D721Med (cell line): ENCODE measurements at regions not wholly inside any gene's neighbourhood (a gene's known extent, or its start where the extent isn't known, plus 50 kb on each side); places are given as distances from the start of the nearest gene placed in this dataset.

Experiments
- DNase-seq: peaks from one replicate; pipeline ENCODE4 v3.0.0; 2011; ENCODE audit warnings: low spot score; ENCODE audit not compliant: insufficient read length
- FAIRE-seq: peaks from 2 replicates; lab custom pipeline; 2011; peaks lifted over from hg19 to GRCh38; lab: Jason Lieb, UNC
- CTCF ChIP-seq: IDR thresholded peaks from 2 replicates; pipeline ENCODE4 v1.5.1; 2012; ENCODE audit warnings: mild to moderate bottlenecking, control low read depth; ENCODE audit not compliant: insufficient read depth; ENCODE audit errors: missing control alignments

- no peak for FAIRE-seq
- TF ChIP-seq CTCF, result no peak
These were observed 749.0 kb upstream of the ZEB2 start for GRCh38 chr2:145268931-145269330.

GRCh38 chr2:145267451-145267850 lies 747.5 kb upstream of the ZEB2 start:
- DNase-seq (no peak), FAIRE-seq (no peak)
- TF ChIP-seq CTCF, result no peak

More at GRCh38 chr2:145268931-145269330, 749.0 kb upstream of the ZEB2 start:
- no peak for DNase-seq

GRCh38 chr2:145265244-145265643 lies 745.3 kb upstream of the ZEB2 start:
- DNase-seq (no peak), FAIRE-seq (no peak)
- TF ChIP-seq CTCF, result no peak

GRCh38 chr2:145260674-145261073 lies 740.8 kb upstream of the ZEB2 start:
- no peak for DNase-seq
- TF ChIP-seq CTCF, result no peak
- no peak for FAIRE-seq

- no peak for TF ChIP-seq CTCF
- no peak for DNase-seq
- no peak for FAIRE-seq
These were observed 740.2 kb upstream of the ZEB2 start for GRCh38 chr2:145260081-145260480.

- no peak for DNase-seq
- no peak for TF ChIP-seq CTCF
- no peak for FAIRE-seq
These were observed 739.1 kb upstream of the ZEB2 start for GRCh38 chr2:145258903-145259579.

- FAIRE-seq (no peak), DNase-seq (no peak)
- TF ChIP-seq CTCF, result no peak
These were observed 738.0 kb upstream of the ZEB2 start for GRCh38 chr2:145257931-145258330.
